GM21360 (cell line): ENCODE measurements at regions not wholly inside any gene's neighbourhood (a gene's known extent, or its start where the extent isn't known, plus 50 kb on each side); places are given as distances from the start of the nearest gene placed in this dataset.
A peak's percentile ranks its signal among the peaks of the same experiment; 100 is the strongest.

Source experiments
- ATAC-seq: cut with Tn5 transposase; IDR thresholded peaks from one replicate; pipeline ENCODE4 v1.9.1; 2021; ENCODE audit warnings: mild to moderate bottlenecking, moderate library complexity; ENCODE audit not compliant: unreplicated experiment

- no peak for ATAC-seq
Observed at GRCh38 chr14:62002642-62003041, 240.4 kb downstream of the SNAPC1 start.

GRCh38 chr14:62003701-62004100 is 241.5 kb downstream of the SNAPC1 start:
- ATAC-seq = no peak

GRCh38 chr14:62006116-62006731 is 244.0 kb downstream of the SNAPC1 start:
- ATAC-seq = no peak

DNA sequence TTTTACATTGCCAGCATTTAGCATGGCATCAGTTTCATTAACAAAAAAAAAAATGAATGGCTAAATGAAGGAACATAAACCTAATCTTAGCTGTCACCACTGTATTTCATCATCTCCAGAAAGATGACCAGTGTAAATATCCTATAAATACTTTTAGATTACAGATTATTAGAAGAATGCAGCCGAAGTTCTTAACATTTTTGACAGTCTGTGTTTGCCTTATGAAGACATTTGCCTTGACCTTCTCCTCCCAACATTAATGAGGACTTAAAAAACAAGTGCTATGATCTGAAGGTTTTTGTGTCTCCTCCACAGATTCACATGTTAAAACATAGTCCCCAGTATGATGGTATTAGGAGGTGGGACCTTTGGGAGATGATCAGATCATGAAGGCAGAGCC is 253.0 kb downstream of the SNAPC1 start:
- ATAC-seq = no peak

DNA sequence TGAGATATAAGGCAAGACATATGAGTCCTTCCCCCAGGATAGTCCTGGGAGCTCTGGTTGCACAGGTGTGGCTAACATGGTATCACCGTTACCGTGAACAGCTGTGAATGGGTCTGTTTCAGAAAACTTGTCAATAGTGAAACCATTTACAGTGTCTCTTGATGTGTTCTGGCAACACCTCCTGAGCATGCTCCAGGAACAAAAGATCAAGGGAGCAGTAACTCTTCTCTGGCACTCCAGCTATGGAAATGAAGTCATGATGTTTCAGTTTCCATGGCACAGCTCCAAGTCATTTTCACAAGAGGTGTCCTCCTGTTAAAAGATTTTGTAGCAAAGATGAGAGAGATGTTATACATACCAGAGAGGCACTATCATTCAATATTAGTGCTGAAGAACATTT is 253.7 kb downstream of the SNAPC1 start:
- ATAC-seq = no peak

- ATAC-seq = no peak
Observed at GRCh38 chr14:62017651-62018230, 255.5 kb downstream of the SNAPC1 start.

GRCh38 chr14:62018606-62019005 is 256.4 kb downstream of the SNAPC1 start:
- no peak for ATAC-seq

GRCh38 chr14:62027958-62028357 is 265.7 kb downstream of the SNAPC1 start:
- no peak for ATAC-seq

- peak; percentile 80 for ATAC-seq
Observed at GRCh38 chr14:62029569-62029924, 267.3 kb downstream of the SNAPC1 start.

DNA sequence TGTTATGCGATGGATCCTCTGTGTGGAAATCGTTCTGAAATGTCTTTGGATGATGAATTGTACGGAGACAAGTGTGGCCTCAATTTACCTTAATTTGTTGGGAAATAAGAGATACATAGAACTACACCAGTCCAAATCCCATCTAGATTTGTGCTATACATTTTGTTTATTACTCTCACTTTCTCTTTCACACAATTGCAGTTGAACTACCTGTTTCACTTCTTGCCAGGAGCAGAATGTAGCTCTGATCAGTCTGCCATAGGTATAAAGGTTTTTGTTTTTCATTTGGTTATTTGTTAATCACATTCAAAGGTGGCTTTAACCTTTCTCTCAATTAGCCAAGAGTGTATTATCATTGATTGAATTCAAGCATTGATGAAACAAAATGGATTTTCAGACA is 268.2 kb downstream of the SNAPC1 start:
- ATAC-seq = peak; percentile 48

- ATAC-seq = no peak
Observed at GRCh38 chr14:62031504-62031903, 269.3 kb downstream of the SNAPC1 start.

DNA sequence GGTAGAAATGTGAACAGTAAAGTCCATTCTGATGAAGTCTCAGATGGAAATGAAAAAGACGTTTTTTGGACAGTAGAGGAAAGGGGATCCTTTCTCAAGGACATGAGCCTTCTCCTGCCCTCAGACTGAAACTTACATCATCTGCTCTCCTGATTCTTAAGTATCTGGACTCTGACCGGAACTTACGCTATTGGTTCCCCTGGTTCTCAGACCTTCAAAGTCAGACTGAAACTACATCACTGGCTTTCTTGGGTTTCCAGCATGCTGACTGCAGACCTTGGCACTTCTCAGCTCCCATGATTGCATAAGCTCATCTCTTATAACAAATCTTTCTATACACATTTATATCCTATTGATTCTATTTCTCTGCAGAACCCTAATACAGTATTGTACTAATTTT is 291.0 kb downstream of the SNAPC1 start:
- ATAC-seq = no peak

GRCh38 chr14:62056789-62057188 is 294.6 kb downstream of the SNAPC1 start:
- no peak for ATAC-seq

GRCh38 chr14:62062645-62063044 is 300.4 kb downstream of the SNAPC1 start:
- no peak for ATAC-seq

DNA sequence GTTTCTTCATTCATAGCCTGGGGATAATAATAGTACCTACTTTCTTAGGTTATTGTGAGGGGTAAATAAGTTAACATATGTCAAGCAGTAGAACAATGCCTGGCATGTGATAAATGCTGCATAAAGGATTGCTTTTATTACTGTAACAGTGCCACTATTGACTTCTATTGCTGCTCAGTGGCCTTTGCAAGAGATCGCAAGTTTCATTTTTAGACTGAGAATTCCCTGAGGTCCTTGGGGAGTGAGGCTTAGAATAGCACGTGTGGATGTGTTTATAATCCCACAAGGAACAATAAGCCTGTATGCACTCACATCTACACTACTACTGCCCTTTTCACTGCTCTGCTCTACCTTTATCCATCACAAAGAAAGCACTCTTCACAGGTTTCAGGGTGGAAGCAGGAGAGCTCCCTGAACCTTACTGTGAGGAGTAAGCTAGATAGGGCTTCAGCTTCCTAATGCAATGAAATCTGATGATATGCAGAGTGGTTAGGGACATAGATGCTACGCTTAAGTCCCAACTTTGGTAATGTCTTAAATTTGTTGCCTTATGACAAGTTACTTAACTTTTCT is 302.6 kb downstream of the SNAPC1 start:
- ATAC-seq = no peak

- no peak for ATAC-seq
Observed at GRCh38 chr14:62066304-62066703, 304.1 kb downstream of the SNAPC1 start.

- no peak for ATAC-seq
Observed at GRCh38 chr14:62071039-62071438, 308.8 kb downstream of the SNAPC1 start.

DNA sequence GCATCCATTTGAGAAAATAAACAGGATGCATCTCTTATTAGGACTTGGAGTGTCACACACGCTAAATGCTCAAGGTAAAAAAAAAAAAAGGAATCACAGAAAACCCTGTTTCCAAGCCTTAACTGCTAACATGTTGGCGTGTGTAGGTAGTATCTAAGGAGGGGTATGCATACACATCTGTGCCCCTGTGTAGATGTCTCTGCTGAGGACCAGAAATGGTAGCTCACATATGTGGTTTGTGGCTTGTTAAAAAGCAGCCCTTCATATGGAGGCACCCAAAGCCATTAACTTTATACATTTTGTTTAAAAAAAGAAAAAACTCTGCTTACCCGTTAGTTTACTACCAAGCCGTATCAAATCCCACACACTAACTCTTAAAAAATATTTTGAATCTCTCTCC is 314.1 kb downstream of the SNAPC1 start:
- ATAC-seq = no peak

- no peak for ATAC-seq
Observed at GRCh38 chr14:62076825-62077605, 314.8 kb downstream of the SNAPC1 start.

DNA sequence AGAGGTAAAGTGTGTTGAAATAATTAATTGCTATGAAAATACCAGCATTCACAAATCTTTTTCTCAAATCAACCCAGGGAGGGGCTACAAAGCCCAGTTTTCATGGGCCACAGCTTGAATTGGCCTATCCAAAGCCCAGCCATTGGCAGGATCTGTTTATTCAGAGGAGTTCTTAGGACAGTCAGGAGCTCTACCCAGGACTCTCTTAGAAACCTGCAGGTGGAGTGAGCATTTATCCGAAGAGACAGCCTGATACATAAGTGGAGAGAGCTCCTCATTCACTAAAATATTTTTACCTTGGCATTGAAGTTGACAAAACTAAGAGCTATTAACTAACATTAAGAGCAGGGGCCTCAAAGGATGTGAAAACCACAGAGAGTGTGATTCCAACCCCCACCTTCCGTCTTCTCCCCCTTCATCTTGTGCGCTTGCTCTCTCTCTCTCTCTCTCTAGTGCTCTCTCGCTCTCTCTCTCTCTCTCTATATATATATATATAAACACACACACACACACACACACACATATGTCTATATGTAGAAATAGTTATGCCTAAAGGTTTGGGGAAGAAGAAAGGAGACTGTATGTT is 315.5 kb downstream of the SNAPC1 start:
- no peak for ATAC-seq

DNA sequence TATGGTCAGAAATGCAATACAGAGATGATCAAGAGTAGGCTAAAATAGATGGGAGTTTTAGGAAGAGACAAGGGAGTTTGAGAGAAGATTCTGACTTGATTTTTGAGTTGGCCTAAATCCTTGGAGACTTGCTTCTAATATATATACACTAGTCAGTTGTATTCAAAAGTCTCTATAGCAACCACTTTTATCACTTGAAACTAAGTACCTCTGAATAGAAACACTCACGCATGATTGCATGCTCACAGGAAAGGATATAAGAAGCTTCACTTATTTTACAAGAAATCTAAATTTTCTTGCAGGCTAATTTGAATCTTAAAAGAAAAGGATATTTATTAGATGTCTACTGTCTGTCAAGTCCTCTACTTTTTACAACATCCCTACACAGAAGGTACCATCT is 316.8 kb downstream of the SNAPC1 start:
- peak; percentile 56 for ATAC-seq
